KMS-11 (cell line): ENCODE measurements at regions not wholly inside any gene's neighbourhood (a gene's known extent, or its start where the extent isn't known, plus 50 kb on each side); places are given as distances from the start of the nearest gene placed in this dataset.

Experiments
- H2AFZ ChIP-seq: fragments of 200-600 bp; sonication (generic); 2 replicates; pipeline ENCODE4 v1.6.1; 2016; ENCODE audit warnings: antibody characterized with exemption, mixed run types, low read depth
- H3K27ac ChIP-seq: fragments of 200-600 bp; sonication (generic); 2 replicates; pipeline ENCODE4 v1.6.1; 2016; ENCODE audit warnings: mild to moderate bottlenecking, mixed run types
- H3K27me3 ChIP-seq: fragments of 200-600 bp; sonication (generic); 2 replicates; pipeline ENCODE4 v1.6.1; 2017; ENCODE audit warnings: mild to moderate bottlenecking, low read depth, mixed run types, moderate library complexity; ENCODE audit not compliant: insufficient read depth
- H3K36me3 ChIP-seq: fragments of 200-600 bp; sonication (generic); 2 replicates; pipeline ENCODE4 v1.6.1; 2017; ENCODE audit warnings: mild to moderate bottlenecking, mixed run types; ENCODE audit not compliant: insufficient read depth
- H3K4me1 ChIP-seq: fragments of 200-600 bp; sonication (generic); 2 replicates; pipeline ENCODE4 v1.6.1; 2016; ENCODE audit warnings: mild to moderate bottlenecking, low read depth, mixed run types; ENCODE audit not compliant: poor library complexity, severe bottlenecking
- H3K4me2 ChIP-seq: fragments of 200-600 bp; sonication (generic); 2 replicates; pipeline ENCODE4 v1.7.0; 2016; ENCODE audit warnings: mild to moderate bottlenecking, mixed run types
- H3K4me3 ChIP-seq: fragments of 200-600 bp; sonication (generic); IDR thresholded peaks from 2 replicates; pipeline ENCODE4 v1.6.1; 2017; ENCODE audit warnings: low read depth, low read length, mixed read lengths; ENCODE audit not compliant: insufficient read depth
- H3K79me2 ChIP-seq: fragments of 200-600 bp; sonication (generic); 2 replicates; pipeline ENCODE4 v1.6.1; 2016; ENCODE audit warnings: low read depth, mixed run types; ENCODE audit not compliant: insufficient read depth
- H3K9ac ChIP-seq: fragments of 200-600 bp; sonication (generic); 2 replicates; pipeline ENCODE4 v1.6.1; 2016; ENCODE audit warnings: mild to moderate bottlenecking, mixed run types
- H4K20me1 ChIP-seq: fragments of 200-600 bp; sonication (generic); 2 replicates; pipeline ENCODE4 v1.6.1; 2016; ENCODE audit warnings: mild to moderate bottlenecking, mixed run types; ENCODE audit not compliant: insufficient read depth
- CTCF ChIP-seq: fragments of 200-600 bp; sonication (generic); conservative IDR thresholded peaks from 2 replicates; pipeline ENCODE4 v1.6.1; 2017; ENCODE audit warnings: low read depth, mild to moderate bottlenecking, antibody characterized with exemption, low read length, moderate library complexity, mixed read lengths

- H3K4me3 ChIP-seq, result no peak overlapping the region
- H4K20me1 ChIP-seq, result no peaks in the 10 kb centered on the region
- H3K4me2 ChIP-seq, result no peak overlapping the region
- no peaks in the 10 kb centered on the region for H3K27me3 ChIP-seq
- H3K27ac ChIP-seq, result no peak overlapping the region
- H2AFZ ChIP-seq, result no peak overlapping the region
- H3K36me3 ChIP-seq, result no peaks in the 10 kb centered on the region
- TF ChIP-seq CTCF, result no peak
- no peak overlapping the region for H3K9ac ChIP-seq
- no peaks in the 10 kb centered on the region for H3K79me2 ChIP-seq
- no peaks in the 10 kb centered on the region for H3K4me1 ChIP-seq
These were observed 113.1 kb upstream of the PARD3B start for GRCh38 chr2:204432196-204432595.

DNA sequence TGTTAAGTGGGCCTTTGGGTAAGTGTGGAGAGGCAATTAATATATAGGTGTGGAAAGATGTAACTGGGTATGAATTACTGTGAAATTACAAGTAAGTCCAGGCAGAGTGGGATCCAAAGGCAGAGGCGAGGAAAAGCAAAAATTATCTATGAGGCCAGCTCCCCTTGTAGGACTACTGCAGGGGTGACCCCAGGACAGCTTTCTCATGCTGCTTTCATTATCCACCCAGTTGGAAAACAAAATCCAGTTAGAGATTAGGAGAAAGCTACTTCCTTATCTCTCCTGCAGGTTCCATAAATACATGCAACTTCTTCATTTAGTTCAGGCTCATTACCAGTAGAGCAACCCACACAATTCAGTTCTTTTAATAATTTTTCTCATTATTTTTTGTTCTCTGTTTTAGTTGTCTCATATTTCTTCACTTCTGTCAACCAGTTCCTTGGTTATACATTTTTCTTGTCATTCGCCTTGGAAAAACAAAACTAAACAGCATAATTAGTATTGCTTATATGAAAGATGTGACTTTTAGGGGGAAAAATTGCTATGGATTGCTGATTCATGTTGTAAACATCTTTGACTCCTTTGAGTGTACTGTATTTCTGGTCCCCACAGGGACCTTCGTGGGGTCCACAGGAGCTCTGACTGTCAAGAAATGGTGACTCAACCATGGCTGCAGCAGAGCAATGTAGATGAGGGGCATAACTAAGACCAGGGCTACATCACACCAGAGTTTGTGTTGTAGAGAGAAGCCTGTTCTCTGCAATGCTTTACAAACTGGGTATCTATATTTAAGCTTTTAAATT lies 110.4 kb upstream of the PARD3B start:
- TF ChIP-seq CTCF, result no peak

DNA sequence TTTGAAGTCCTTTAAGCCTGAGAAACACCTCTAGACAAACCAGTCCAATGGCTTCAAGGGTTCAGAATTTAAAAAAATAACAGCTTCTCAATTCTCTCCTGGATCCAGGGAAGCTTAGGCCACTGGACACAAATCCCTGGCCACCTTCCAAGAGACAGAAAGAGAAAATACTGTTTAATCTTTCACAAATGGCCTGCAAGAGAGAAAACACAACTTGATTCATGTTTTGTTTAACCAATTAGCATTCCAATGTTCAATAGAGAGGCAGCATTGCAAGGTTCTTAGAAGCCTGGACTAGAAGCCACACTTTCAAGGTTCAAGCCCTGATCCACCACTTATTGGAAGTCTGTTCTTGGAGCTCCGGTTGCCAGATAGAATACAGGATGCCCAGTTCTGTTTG lies 109.0 kb upstream of the PARD3B start:
- Histone ChIP-seq H3K79me2 (no peaks in the 10 kb centered on the region), H3K9ac (no peak overlapping the region), H3K4me1 (no peaks in the 10 kb centered on the region), H3K4me3 (no peak overlapping the region), H2AFZ (no peak overlapping the region), H4K20me1 (no peaks in the 10 kb centered on the region), H3K27ac (no peak overlapping the region), H3K27me3 (no peaks in the 10 kb centered on the region), H3K4me2 (no peak overlapping the region), H3K36me3 (no peaks in the 10 kb centered on the region)
- TF ChIP-seq CTCF, result no peak

More for the DNA sequence above, 110.4 kb upstream of the PARD3B start:
- Histone ChIP-seq H3K9ac (no peak overlapping the region), H3K27me3 (no peaks in the 10 kb centered on the region), H3K4me3 (no peak overlapping the region), H4K20me1 (no peaks in the 10 kb centered on the region), H3K4me2 (no peak overlapping the region), H2AFZ (no peak overlapping the region), H3K36me3 (no peaks in the 10 kb centered on the region), H3K4me1 (no peaks in the 10 kb centered on the region), H3K27ac (no peak overlapping the region), H3K79me2 (no peaks in the 10 kb centered on the region)

DNA sequence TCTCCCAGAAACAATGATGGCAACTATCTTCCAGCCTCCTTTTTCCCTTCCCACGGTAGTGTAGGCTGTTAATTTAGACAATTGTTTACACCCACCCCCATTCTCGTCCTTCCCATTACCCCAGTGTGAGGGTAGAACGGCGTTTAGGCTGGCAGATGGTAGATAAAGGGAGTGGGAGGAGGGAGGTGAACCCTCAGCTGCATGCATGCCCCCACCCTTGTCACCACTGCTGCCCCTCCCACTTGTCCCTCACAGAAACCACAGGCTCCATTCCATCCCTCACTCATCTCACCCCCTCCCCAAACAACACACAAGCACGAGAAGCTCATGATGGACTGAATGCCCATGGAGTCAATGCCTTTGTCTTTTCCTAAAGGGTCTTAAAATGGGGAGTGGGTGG lies 107.9 kb upstream of the PARD3B start:
- no peak overlapping the region for H3K9ac ChIP-seq
- H3K79me2 ChIP-seq, result no peaks in the 10 kb centered on the region
- no peak overlapping the region for H3K27ac ChIP-seq
- no peaks in the 10 kb centered on the region for H4K20me1 ChIP-seq
- H3K4me2 ChIP-seq, result no peak overlapping the region
- no peak overlapping the region for H3K4me3 ChIP-seq
- no peaks in the 10 kb centered on the region for H3K36me3 ChIP-seq
- TF ChIP-seq CTCF, result no peak
- H3K4me1 ChIP-seq, result no peaks in the 10 kb centered on the region
- no peak overlapping the region for H2AFZ ChIP-seq
- no peaks in the 10 kb centered on the region for H3K27me3 ChIP-seq
